ENCODE measurements at regions not wholly inside any gene's neighbourhood (a gene's known extent, or its start where the extent isn't known, plus 50 kb on each side); places are given as distances from the start of the nearest gene placed in this dataset.
A peak's percentile ranks its signal among the peaks of the same experiment; 100 is the strongest.

DNA sequence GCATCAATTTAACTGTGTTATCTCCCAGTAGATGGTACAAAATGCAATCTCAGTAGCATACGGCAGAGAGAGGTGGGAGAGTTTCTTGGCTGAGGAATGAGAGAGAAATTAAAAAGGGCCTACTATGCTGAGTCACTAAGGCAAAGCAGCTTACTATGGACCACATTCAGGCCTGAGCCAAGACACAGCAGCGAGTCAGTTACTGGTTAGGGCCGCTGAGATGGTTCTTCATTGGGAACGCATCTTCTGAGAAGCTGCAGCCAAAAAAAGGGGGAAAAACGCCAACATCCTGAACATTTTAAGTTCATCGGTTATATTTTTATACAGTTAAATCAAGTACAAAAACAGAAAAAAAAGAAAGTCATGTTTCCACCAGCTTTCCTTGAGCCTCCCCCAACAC is 61.1 kb upstream of the BDNF start:
- no peak for DNase-seq

DNA sequence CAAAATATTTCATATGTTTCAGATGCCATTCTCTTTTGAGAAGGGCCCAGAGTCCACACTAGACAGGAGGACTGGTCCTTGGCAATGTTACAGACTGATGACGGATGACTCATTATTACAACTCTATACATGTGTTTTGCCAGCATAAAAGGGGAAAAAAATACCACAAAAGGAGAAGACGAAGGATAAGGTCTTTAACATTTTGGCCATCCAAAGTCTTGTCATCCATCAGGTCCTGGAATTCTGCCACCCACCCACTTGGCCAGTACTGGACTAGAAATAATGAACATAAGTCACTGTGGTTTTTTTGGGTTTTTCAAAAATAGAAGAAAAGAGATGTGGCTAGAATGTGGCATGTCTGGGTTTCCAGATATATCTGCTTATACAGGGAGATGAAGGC is 57.7 kb upstream of the BDNF start:
- peak; percentile 8 for DNase-seq

DNA sequence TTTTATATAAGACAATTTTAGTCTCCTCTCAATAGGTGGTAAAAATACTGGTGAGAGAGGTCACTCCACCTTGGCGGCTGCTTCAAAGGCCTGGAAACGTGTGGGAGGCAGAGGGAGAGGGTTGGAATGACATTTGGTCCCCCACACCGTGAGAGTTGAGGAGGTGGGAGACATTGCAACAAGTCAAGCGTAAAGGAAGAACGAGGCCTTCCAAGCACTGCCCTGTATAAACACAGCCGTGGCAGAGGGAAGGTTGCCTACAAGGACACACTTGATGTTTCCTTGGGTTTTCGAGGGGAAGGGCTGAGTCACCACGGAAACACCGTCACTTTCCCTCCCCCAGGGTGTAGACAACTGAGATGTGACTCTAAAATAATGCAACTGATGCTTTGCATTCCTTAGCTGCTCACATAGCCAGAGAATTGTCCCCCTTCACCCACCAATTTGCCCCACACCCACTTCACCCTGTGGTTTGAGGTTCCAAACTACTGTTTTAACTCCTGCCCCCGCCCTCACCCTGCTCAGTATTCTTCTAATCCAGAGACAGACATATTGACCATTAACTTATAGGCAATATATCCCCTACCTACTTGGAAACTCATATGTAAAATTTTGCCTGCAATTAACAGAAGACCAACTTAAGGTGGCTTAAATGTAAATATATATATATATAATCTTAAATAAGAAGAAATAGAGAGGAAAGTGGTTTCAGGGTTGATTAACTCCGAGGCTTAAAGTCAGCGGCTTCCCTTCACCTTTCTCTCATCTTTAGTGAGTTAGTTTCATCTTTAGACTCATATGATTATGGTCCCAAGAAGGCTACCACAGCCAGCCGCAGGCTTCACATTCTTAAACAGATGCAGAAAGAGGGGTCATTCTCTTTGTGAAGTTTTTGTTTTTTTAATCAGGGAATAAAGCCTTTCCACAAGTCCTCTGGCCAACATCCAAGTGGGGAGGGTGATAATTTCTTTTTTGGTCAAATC is 54.1 kb upstream of the BDNF start:
- no peak for DNase-seq
